Neural cell (in vitro differentiated cells): ENCODE measurements at regions not wholly inside any gene's neighbourhood (a gene's known extent, or its start where the extent isn't known, plus 50 kb on each side); places are given as distances from the start of the nearest gene placed in this dataset.

ENCODE experiments used
- H2AFZ ChIP-seq: fragments of 200-600, 300-800 bp; sonication (generic), shearing (Covaris generic); 2 replicates; pipeline ENCODE4 v1.6.0; 2014; ENCODE audit warnings: low read depth, mild to moderate bottlenecking, antibody characterized with exemption, low read length, moderate library complexity
- H3F3A ChIP-seq: fragments of 200-600 bp; shearing (Covaris generic); 2 replicates; pipeline ENCODE4 v1.6.1; 2016; ENCODE audit warnings: mild to moderate bottlenecking, moderate library complexity, mixed read lengths, antibody characterized with exemption, low read length; ENCODE audit not compliant: insufficient read depth, poor library complexity, severe bottlenecking
- H3K27ac ChIP-seq: fragments of 200-600, 300-800 bp; sonication (generic), shearing (Covaris generic); 2 replicates; pipeline ENCODE4 v1.5.1; 2014; ENCODE audit warnings: mild to moderate bottlenecking, low read length, moderate library complexity
- H3K27me3 ChIP-seq: fragments of 300-800, 200-600 bp; sonication (generic), shearing (Covaris generic); 2 replicates; pipeline ENCODE4 v1.6.0; 2014; ENCODE audit warnings: mild to moderate bottlenecking, low read depth, low read length, moderate library complexity; ENCODE audit not compliant: insufficient read depth
- H3K36me3 ChIP-seq: fragments of 300-800, 200-600 bp; sonication (generic), shearing (Covaris generic); 2 replicates; pipeline ENCODE4 v1.5.1; 2014; ENCODE audit warnings: mild to moderate bottlenecking, antibody characterized with exemption, low read length, moderate library complexity; ENCODE audit not compliant: insufficient read depth
- H3K4me2 ChIP-seq: fragments of 300-800, 200-600 bp; sonication (generic), shearing (Covaris generic); 2 replicates; pipeline ENCODE4 v1.6.0; 2014; ENCODE audit warnings: mild to moderate bottlenecking, low read length
- H3K4me3 ChIP-seq: fragments of 300-800, 200-600 bp; sonication (generic), shearing (Covaris generic); 2 replicates; pipeline ENCODE4 v1.5.1; 2014; ENCODE audit warnings: mild to moderate bottlenecking, low read length, moderate library complexity
- H3K79me2 ChIP-seq: fragments of 200-600 bp; shearing (Covaris generic); replicated peaks from 2 replicates; pipeline ENCODE4 v1.6.0; 2014; ENCODE audit warnings: mild to moderate bottlenecking, low read length, moderate library complexity; ENCODE audit not compliant: insufficient read depth
- H3K9ac ChIP-seq: fragments of 300-800, 200-600 bp; sonication (generic), shearing (Covaris generic); 2 replicates; pipeline ENCODE4 v1.6.1; 2016; ENCODE audit warnings: mild to moderate bottlenecking, low read length, mixed read lengths
- H3K9me2 ChIP-seq: fragments of 200-600 bp; shearing (Covaris generic); 2 replicates; pipeline ENCODE4 v1.6.1; 2016; ENCODE audit warnings: mild to moderate bottlenecking, low read length, mixed read lengths; ENCODE audit not compliant: insufficient read depth
- H3K9me3 ChIP-seq: fragments of 200-600, 300-800 bp; sonication (generic), shearing (Covaris generic); 2 replicates; pipeline ENCODE4 v1.6.1; 2016; ENCODE audit warnings: mild to moderate bottlenecking, mixed run types, low read length, moderate library complexity, mixed read lengths
- H4K20me1 ChIP-seq: fragments of 200-600 bp; shearing (Covaris generic); 2 replicates; pipeline ENCODE4 v1.6.1; 2016; ENCODE audit warnings: mild to moderate bottlenecking, mixed run types; ENCODE audit not compliant: insufficient read depth
- CTCF ChIP-seq: fragments of 450-650 bp; IDR thresholded peaks from 2 replicates; pipeline ENCODE4 v1.5.1; 2014; ENCODE audit warnings: antibody characterized with exemption, mild to moderate bottlenecking, moderate library complexity; ENCODE audit not compliant: poor library complexity, severe bottlenecking
- EP300 ChIP-seq: fragments of 450-650 bp; conservative IDR thresholded peaks from 2 replicates; pipeline ENCODE4 v1.6.1; 2014; ENCODE audit warnings: antibody characterized with exemption, mild to moderate bottlenecking, moderate library complexity; ENCODE audit not compliant: poor library complexity, severe bottlenecking
- EZH2 ChIP-seq: fragments of 200-600, 300-800 bp; shearing (Covaris generic), sonication (generic); IDR thresholded peaks from 2 replicates; pipeline ENCODE4 v1.6.1; 2014; ENCODE audit warnings: antibody characterized with exemption, low read length, borderline replicate concordance, mild to moderate bottlenecking; ENCODE audit not compliant: insufficient read depth, poor library complexity, severe bottlenecking
- MXI1 ChIP-seq: fragments of 450-650 bp; conservative IDR thresholded peaks from 2 replicates; pipeline ENCODE4 v1.6.1; 2014; ENCODE audit warnings: antibody characterized with exemption, mild to moderate bottlenecking; ENCODE audit not compliant: poor library complexity, severe bottlenecking
- POLR2AphosphoS5 ChIP-seq: IDR thresholded peaks from 2 replicates; pipeline ENCODE4 v1.6.1; 2012
- RAD21 ChIP-seq: fragments of 450-650 bp; conservative IDR thresholded peaks from 2 replicates; pipeline ENCODE4 v1.6.1; 2014; ENCODE audit warnings: antibody characterized with exemption, mild to moderate bottlenecking, moderate library complexity
- REST ChIP-seq: IDR thresholded peaks from 2 replicates; pipeline ENCODE4 v1.6.1; 2012; ENCODE audit warnings: borderline replicate concordance
- SMC3 ChIP-seq: fragments of 450-650 bp; conservative IDR thresholded peaks from 2 replicates; pipeline ENCODE4 v1.6.1; 2014; ENCODE audit warnings: antibody characterized with exemption, mild to moderate bottlenecking, moderate library complexity; ENCODE audit not compliant: poor library complexity
- TAF1 ChIP-seq: IDR thresholded peaks from 2 replicates; pipeline ENCODE4 v1.6.1; 2012; ENCODE audit warnings: low read depth

- Histone ChIP-seq H3F3A (no peaks in the 10 kb centered on the region), H3K4me3 (no peak overlapping the region), H3K9me2 (no peaks in the 10 kb centered on the region), H2AFZ (no peak overlapping the region), H3K4me2 (no peak overlapping the region), H3K27ac (no peak overlapping the region), H3K79me2 (no peaks in the 10 kb centered on the region), H3K9me3 (no peaks in the 10 kb centered on the region), H3K27me3 (no peaks in the 10 kb centered on the region), H3K36me3 (no peaks in the 10 kb centered on the region), H3K9ac (no peak overlapping the region), H4K20me1 (no peaks in the 10 kb centered on the region)
- no peak for TF ChIP-seq EZH2
- no peak for TF ChIP-seq MXI1
- no peak for TF ChIP-seq REST
- no peak for TF ChIP-seq CTCF
- TF ChIP-seq EP300 = no peak
- no peak for TF ChIP-seq POLR2AphosphoS5
- no peak for TF ChIP-seq SMC3
- no peak for TF ChIP-seq RAD21
- TF ChIP-seq TAF1 = no peak
Measured at GRCh38 chr7:36001546-36001945, 151.5 kb upstream of the EEPD1 start.

GRCh38 chr7:36002900-36003299 is 150.2 kb upstream of the EEPD1 start:
- H3F3A ChIP-seq = no peaks in the 10 kb centered on the region
- H3K9me3 ChIP-seq = no peaks in the 10 kb centered on the region
- no peak overlapping the region for H3K4me3 ChIP-seq
- no peak overlapping the region for H2AFZ ChIP-seq
- H3K79me2 ChIP-seq = no peaks in the 10 kb centered on the region
- TF ChIP-seq REST = no peak
- TF ChIP-seq POLR2AphosphoS5 = no peak
- no peak for TF ChIP-seq MXI1
- TF ChIP-seq RAD21 = no peak
- no peak for TF ChIP-seq CTCF
- TF ChIP-seq EZH2 = no peak
- TF ChIP-seq TAF1 = no peak
- no peak for TF ChIP-seq EP300
- TF ChIP-seq SMC3 = no peak
- no peaks in the 10 kb centered on the region for H3K36me3 ChIP-seq
- H4K20me1 ChIP-seq = no peaks in the 10 kb centered on the region
- no peaks in the 10 kb centered on the region for H3K9me2 ChIP-seq
- no peak overlapping the region for H3K9ac ChIP-seq
- H3K27me3 ChIP-seq = no peaks in the 10 kb centered on the region
- H3K4me2 ChIP-seq = no peak overlapping the region
- no peak overlapping the region for H3K27ac ChIP-seq
